CD4-positive, alpha-beta T cell treated with Interleukin-17A for 1 hour (primary cell): ENCODE measurements at regions not wholly inside any gene's neighbourhood (a gene's known extent, or its start where the extent isn't known, plus 50 kb on each side); places are given as distances from the start of the nearest gene placed in this dataset.

Experiments used
- DNase-seq: peaks from one replicate; pipeline ENCODE4 v3.0.0-alpha.2; 2020

- no peak for DNase-seq
Measured at GRCh38 chr6:109224994-109225393, 129.7 kb downstream of the CEP57L1 start.

DNA sequence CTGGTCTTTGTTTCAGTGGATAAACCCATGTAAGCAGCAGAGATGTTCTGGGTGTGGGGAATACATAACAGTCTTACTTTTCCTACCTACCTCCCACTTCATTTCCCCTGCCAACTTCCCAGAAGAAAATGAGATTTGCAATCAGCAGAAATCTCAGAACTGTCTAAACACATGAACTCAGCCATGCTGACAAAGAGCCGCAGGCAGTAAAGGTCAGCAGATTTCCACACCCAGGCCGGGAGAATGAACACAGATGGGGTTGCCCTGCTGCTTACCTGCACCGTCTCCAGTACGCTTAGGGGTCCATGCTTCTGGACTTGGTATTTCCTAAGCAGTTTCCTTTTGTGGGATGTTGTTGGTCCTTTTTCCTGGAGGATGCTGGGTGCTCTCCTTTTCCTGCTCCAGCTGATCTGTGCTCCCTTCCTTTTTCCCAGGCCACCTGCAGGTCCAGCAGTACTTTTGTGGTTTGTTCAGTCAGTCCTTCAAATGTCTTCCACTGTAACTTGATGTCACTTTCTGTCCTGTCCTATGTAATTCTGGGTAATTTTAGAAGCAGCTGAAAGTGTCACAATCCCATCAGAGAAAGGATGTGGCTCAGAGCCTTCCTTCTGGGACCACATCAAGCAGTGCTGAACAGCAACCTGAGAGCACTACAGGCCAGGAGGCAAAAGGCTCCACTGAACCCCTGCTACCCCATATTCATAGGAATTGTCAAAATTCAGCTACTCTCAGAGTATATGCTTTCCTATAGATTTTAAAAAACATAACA is 129.0 kb downstream of the CEP57L1 start:
- no peak for DNase-seq

DNA sequence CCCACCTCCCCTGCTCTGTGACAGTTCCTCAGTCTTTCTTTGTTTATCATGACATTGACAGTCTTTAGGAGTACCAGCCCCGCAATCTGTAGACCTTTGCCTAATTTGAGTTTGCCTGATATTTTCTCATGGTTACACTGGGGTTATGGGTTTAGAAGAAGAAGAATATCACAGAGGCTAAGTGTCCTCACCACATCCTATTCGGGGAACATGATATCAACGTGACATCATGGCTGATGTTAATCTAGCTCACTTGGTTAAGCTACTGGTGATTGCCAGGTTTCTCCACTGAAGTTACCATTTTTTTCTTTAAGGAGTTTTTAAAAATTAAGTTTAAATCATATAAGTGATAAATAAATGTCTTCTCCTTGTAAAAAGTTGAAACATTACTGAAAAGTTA is 127.5 kb downstream of the CEP57L1 start:
- no peak for DNase-seq

GRCh38 chr6:109221543-109222195 is 126.4 kb downstream of the CEP57L1 start:
- DNase-seq: no peak
